Ramos (cell line): ENCODE measurements at regions not wholly inside any gene's neighbourhood (a gene's known extent, or its start where the extent isn't known, plus 50 kb on each side); places are given as distances from the start of the nearest gene placed in this dataset.
"Not testable (repeated sequence)": the region's sequence is repeated elsewhere in the genome, so short reads cannot be mapped to it uniquely, and the experiment has no call there.

ENCODE experiments used
- in situ Hi-C: fragments of 300-500 bp; cut with MboI; formaldehyde crosslinking; loops from one replicate; pipeline ENCODE4 v1.14.3; 2022; ENCODE audit warnings: low sequenced_read_pairs; ENCODE audit not compliant: unreplicated experiment

GRCh38 chr12:65715961-65716360 is 108.3 kb upstream of the HMGA2 start:
- in situ Hi-C loops: no loop called here

GRCh38 chr12:65720136-65721130 is 103.8 kb upstream of the HMGA2 start:
- in situ Hi-C loops: no loop called here

- in situ Hi-C loops: no loop called here
These were observed 102.6 kb upstream of the HMGA2 start for GRCh38 chr12:65721541-65722190.

- in situ Hi-C loops: no loop called here
These were observed 98.9 kb upstream of the HMGA2 start for GRCh38 chr12:65725376-65725775.

GRCh38 chr12:65728455-65728847 is 95.8 kb upstream of the HMGA2 start:
- in situ Hi-C loops: no loop called here

- in situ Hi-C loops: no loop called here
These were observed 95.2 kb upstream of the HMGA2 start for GRCh38 chr12:65728848-65729793.

GRCh38 chr12:65731771-65732170 is 92.5 kb upstream of the HMGA2 start:
- in situ Hi-C loops: no loop called here

- in situ Hi-C loops: not testable (repeated sequence)
These were observed 90.6 kb upstream of the HMGA2 start for GRCh38 chr12:65733643-65734042.

- in situ Hi-C loops: no loop called here
These were observed 90.1 kb upstream of the HMGA2 start for GRCh38 chr12:65734226-65734625.

GRCh38 chr12:65739606-65740005 is 84.7 kb upstream of the HMGA2 start:
- in situ Hi-C loops: no loop called here

GRCh38 chr12:65740506-65740872 is 83.8 kb upstream of the HMGA2 start:
- in situ Hi-C loops: no loop called here

- in situ Hi-C loops: no loop called here
These were observed 83.2 kb upstream of the HMGA2 start for GRCh38 chr12:65740873-65741600.

- in situ Hi-C loops: no loop called here
These were observed 82.6 kb upstream of the HMGA2 start for GRCh38 chr12:65741656-65742017.

- in situ Hi-C loops: no loop called here
These were observed 82.0 kb upstream of the HMGA2 start for GRCh38 chr12:65742018-65743010.

GRCh38 chr12:65744236-65744840 is 79.9 kb upstream of the HMGA2 start:
- in situ Hi-C loops: not testable (repeated sequence)

GRCh38 chr12:65747338-65747737 is 76.9 kb upstream of the HMGA2 start:
- in situ Hi-C loops: no loop called here

- in situ Hi-C loops: no loop called here
These were observed 76.0 kb upstream of the HMGA2 start for GRCh38 chr12:65748332-65748731.

- in situ Hi-C loops: no loop called here
These were observed 70.0 kb upstream of the HMGA2 start for GRCh38 chr12:65754290-65754689.
